Uterus (tissue), 3 donors: ENCODE measurements at regions not wholly inside any gene's neighbourhood (a gene's known extent, or its start where the extent isn't known, plus 50 kb on each side); places are given as distances from the start of the nearest gene placed in this dataset.

Experiments used
- DNase-seq, 2 donors: peaks; one replicate each; pipeline ENCODE4 v3.0.0-alpha.2; 2019 to 2020
- H3K27ac ChIP-seq, 2 donors: fragments of 200-600 bp; sonication (generic); 1 replicate in 1 of 2; 2 replicates in 1 of 2; pipeline ENCODE4 v1.5.1; 2016 to 2018
- H3K27me3 ChIP-seq, 2 donors: fragments of 200-600 bp; sonication (generic); one replicate each; pipeline ENCODE4 v1.5.1; 2018 to 2019; ENCODE audit warnings: control low read depth in 1 of 2
- H3K36me3 ChIP-seq, 2 donors: fragments of 200-600 bp; sonication (generic); one replicate each; pipeline ENCODE4 v1.5.1; 2019; ENCODE audit warnings: control low read depth in 1 of 2
- H3K4me1 ChIP-seq, 2 donors: fragments of 200-600 bp; sonication (generic); one replicate each; pipeline ENCODE4 v1.5.1; 2018 to 2019; ENCODE audit warnings: control low read depth in 1 of 2
- H3K4me3 ChIP-seq, 2 donors: fragments of 200-600 bp; sonication (generic); 1 replicate in 1 of 2; 2 replicates in 1 of 2; pipeline ENCODE4 v1.5.1; 2018 to 2019; ENCODE audit warnings: mild to moderate bottlenecking in 1 of 2
- H3K9me3 ChIP-seq, 2 donors: fragments of 200-600 bp; sonication (generic); one replicate each; pipeline ENCODE4 v1.5.1; 2019; ENCODE audit warnings: control low read depth in 1 of 2
- POLR2A ChIP-seq, 2 donors: fragments of 450-650 bp; IDR thresholded peaks; one replicate each; pipeline ENCODE4 v1.6.1; 2016; ENCODE audit warnings: antibody characterized with exemption in 2 of 2, mild to moderate bottlenecking in 1 of 2, moderate library complexity in 1 of 2
- intact Hi-C: fragments of 100-400 bp; cut with DNase I; formaldehyde crosslinking; loops from one replicate; pipeline ENCODE4 v1.15.1; 2023; ENCODE audit warnings: low total_unique reads
- TF ChIP-seq, protein P1 (sequence below), 4 experiments: fragments of 200-600 bp in 2 of 4; fragments of 450-650 bp in 2 of 4; sonication (generic) in 2 of 4; IDR thresholded peaks; one replicate each; pipeline ENCODE4 v1.5.1; 2016 to 2019; ENCODE audit warnings: antibody characterized with exemption in 4 of 4, mild to moderate bottlenecking in 2 of 4, moderate library complexity in 1 of 4
- donor health status: DM: yes; HTN: yes; CAD: no.

DNA sequence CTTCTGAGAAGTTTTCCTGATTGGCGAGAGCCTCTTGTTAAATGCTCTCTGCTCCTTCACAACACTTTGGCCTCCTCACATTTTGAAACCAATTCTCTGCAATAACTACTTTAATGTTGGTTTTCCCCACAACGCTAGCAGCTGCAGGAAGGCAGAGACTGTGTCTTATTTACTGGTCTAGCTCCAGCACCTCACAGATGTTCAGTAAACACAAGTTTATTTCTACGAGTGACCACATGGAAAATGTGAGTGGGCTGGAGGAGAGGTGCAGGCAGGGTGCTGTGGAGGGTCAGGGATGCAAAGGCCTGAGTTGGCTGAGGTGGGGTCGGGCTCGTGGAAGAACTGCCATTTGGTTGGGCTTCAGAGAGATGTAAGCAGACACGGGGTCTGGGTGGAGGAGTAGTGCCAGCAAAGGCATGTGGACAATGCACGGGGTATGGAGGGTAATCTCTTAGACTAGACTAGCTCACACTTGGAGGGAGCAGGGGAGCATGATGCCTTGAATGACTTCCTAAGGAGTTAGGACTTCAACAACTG lies 117.4 kb upstream of the RTL1 start:
- peak in 1 of 2 donors; percentile 2 for DNase-seq
- H3K27ac ChIP-seq, result no peak overlapping the region
- TF ChIP-seq POLR2A (IDR thresholded peaks at IDR 0.05), result no peak

GRCh38 chr14:101022121-101022520 lies 118.6 kb upstream of the RTL1 start:
- intact Hi-C loops, result no loop called here
- peak; percentile 5 to 9 for DNase-seq

More for the DNA sequence above, 117.4 kb upstream of the RTL1 start:
- no peaks in the 10 kb centered on the region for H3K36me3 ChIP-seq
- H3K4me1 ChIP-seq, result no peaks in the 10 kb centered on the region
- no peaks in the 10 kb centered on the region for H3K27me3 ChIP-seq
- no peak overlapping the region for H3K4me3 ChIP-seq
- intact Hi-C loops, result no loop called here
- H3K9me3 ChIP-seq, result no peaks in the 10 kb centered on the region

GRCh38 chr14:101022916-101023435 lies 119.5 kb upstream of the RTL1 start:
- intact Hi-C loops, result no loop called here
- Histone ChIP-seq H3K4me3 (no peak overlapping the region), H3K9me3 (no peaks in the 10 kb centered on the region), H3K4me1 (no peaks in the 10 kb centered on the region), H3K27me3 (no peaks in the 10 kb centered on the region), H3K27ac (no peak overlapping the region), H3K36me3 (no peaks in the 10 kb centered on the region)
- DNase-seq, result peak; percentile 6 to 8
- no peak for TF ChIP-seq POLR2A (IDR thresholded peaks at IDR 0.05)
- TF ChIP-seq, protein P1, sequence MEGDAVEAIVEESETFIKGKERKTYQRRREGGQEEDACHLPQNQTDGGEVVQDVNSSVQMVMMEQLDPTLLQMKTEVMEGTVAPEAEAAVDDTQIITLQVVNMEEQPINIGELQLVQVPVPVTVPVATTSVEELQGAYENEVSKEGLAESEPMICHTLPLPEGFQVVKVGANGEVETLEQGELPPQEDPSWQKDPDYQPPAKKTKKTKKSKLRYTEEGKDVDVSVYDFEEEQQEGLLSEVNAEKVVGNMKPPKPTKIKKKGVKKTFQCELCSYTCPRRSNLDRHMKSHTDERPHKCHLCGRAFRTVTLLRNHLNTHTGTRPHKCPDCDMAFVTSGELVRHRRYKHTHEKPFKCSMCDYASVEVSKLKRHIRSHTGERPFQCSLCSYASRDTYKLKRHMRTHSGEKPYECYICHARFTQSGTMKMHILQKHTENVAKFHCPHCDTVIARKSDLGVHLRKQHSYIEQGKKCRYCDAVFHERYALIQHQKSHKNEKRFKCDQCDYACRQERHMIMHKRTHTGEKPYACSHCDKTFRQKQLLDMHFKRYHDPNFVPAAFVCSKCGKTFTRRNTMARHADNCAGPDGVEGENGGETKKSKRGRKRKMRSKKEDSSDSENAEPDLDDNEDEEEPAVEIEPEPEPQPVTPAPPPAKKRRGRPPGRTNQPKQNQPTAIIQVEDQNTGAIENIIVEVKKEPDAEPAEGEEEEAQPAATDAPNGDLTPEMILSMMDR (IDR thresholded peaks at IDR 0.05), result no peak

More at GRCh38 chr14:101022121-101022520, 118.6 kb upstream of the RTL1 start:
- Histone ChIP-seq H3K9me3 (no peaks in the 10 kb centered on the region), H3K27ac (no peak overlapping the region), H3K4me3 (no peak overlapping the region), H3K4me1 (no peaks in the 10 kb centered on the region), H3K36me3 (no peaks in the 10 kb centered on the region), H3K27me3 (no peaks in the 10 kb centered on the region)
- TF ChIP-seq, protein P1 (IDR thresholded peaks at IDR 0.05), result no peak
- no peak for TF ChIP-seq POLR2A (IDR thresholded peaks at IDR 0.05)

DNA sequence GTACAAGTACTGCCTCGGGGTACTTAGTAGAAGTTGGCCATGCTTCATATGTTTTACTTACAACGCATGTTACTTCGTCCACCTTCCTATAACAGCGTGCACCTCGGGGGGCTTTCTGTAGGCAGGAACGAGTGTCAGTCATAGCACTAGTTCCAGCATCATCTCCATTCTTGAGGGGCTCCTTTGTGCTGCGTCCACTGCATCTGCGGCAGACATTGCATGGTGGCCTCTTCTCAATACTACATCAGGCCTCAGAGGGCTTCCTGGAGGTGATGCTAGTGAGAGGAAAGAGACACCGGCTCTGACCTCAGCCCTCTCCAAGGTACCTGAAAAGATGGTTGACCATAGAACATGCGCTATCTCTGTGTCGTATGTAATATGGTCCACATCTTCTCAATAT lies 121.2 kb upstream of the RTL1 start:
- no peaks in the 10 kb centered on the region for H3K36me3 ChIP-seq
- TF ChIP-seq POLR2A (IDR thresholded peaks at IDR 0.05), result no peak
- TF ChIP-seq, protein P1 (IDR thresholded peaks at IDR 0.05), result no peak
- no peak overlapping the region for H3K4me3 ChIP-seq
- no peaks in the 10 kb centered on the region for H3K4me1 ChIP-seq
- H3K27me3 ChIP-seq, result no peaks in the 10 kb centered on the region
- intact Hi-C loops, result no loop called here
- H3K9me3 ChIP-seq, result no peaks in the 10 kb centered on the region
- DNase-seq, result peak in 1 of 2 donors; percentile 1
- H3K27ac ChIP-seq, result no peak overlapping the region

- H3K27ac ChIP-seq, result no peak overlapping the region
- intact Hi-C loops, result no loop called here
- no peak overlapping the region for H3K4me3 ChIP-seq
- no peaks in the 10 kb centered on the region for H3K9me3 ChIP-seq
- TF ChIP-seq, protein P1 (IDR thresholded peaks at IDR 0.05), result no peak
- no peak for TF ChIP-seq POLR2A (IDR thresholded peaks at IDR 0.05)
- no peaks in the 10 kb centered on the region for H3K36me3 ChIP-seq
- peak; percentile 5 to 8 for DNase-seq
- no peaks in the 10 kb centered on the region for H3K27me3 ChIP-seq
- no peaks in the 10 kb centered on the region for H3K4me1 ChIP-seq
Observed at GRCh38 chr14:101025131-101025530, 121.6 kb upstream of the RTL1 start.
